ENCODE measurements at regions not wholly inside any gene's neighbourhood (a gene's known extent, or its start where the extent isn't known, plus 50 kb on each side); places are given as distances from the start of the nearest gene placed in this dataset.

DNA sequence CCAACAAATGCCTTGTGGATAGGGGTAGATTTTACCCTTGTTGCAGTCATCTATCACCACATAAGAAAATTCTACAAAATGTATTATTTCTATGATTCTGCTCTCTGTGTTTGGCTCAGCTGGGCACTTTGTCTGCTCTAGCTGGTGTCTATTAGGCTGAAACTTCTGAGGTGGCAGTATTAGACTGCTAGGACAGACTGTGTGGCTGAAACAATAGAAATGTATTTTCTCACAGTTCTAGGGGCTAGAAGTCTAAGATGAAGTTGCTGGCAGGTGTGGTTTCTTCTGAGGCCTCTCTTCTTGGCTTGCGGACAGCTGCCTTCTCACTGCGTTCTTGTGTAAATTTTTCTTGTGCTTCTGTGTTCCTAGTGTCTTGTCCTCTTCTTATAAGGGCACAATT is 1139.6 kb upstream of the LRRTM3 start:
- Histone ChIP-seq H3K79me2 (no peaks in the 10 kb centered on the region), H3K27me3 (no peaks in the 10 kb centered on the region), H3K9me3 (ENCODE audit: low read depth) (no peaks in the 10 kb centered on the region), H2AFZ (no peak overlapping the region), H3K4me2 (no peak overlapping the region), H3K9me2 (replicated peaks; ENCODE audit: insufficient read depth) (no peaks in the 10 kb centered on the region), H3K4me3 (no peak overlapping the region), H3K4me1 (ENCODE audit: insufficient read depth) (no peaks in the 10 kb centered on the region), H4K20me1 (ENCODE audit: insufficient read depth, poor library complexity, severe bottlenecking) (no peaks in the 10 kb centered on the region), H3K27ac (no peak overlapping the region), H3K36me3 (replicated peaks; ENCODE audit: insufficient read depth, low read depth) (no peaks in the 10 kb centered on the region)
- TF ChIP-seq EZH2phosphoT487 (IDR thresholded peaks at IDR 0.05; ENCODE audit: low read depth, severe bottlenecking, unreplicated experiment) = no peak
- TF ChIP-seq, protein P1, sequence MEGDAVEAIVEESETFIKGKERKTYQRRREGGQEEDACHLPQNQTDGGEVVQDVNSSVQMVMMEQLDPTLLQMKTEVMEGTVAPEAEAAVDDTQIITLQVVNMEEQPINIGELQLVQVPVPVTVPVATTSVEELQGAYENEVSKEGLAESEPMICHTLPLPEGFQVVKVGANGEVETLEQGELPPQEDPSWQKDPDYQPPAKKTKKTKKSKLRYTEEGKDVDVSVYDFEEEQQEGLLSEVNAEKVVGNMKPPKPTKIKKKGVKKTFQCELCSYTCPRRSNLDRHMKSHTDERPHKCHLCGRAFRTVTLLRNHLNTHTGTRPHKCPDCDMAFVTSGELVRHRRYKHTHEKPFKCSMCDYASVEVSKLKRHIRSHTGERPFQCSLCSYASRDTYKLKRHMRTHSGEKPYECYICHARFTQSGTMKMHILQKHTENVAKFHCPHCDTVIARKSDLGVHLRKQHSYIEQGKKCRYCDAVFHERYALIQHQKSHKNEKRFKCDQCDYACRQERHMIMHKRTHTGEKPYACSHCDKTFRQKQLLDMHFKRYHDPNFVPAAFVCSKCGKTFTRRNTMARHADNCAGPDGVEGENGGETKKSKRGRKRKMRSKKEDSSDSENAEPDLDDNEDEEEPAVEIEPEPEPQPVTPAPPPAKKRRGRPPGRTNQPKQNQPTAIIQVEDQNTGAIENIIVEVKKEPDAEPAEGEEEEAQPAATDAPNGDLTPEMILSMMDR (IDR thresholded peaks at IDR 0.05; ENCODE audit: poor library complexity) = no peak
- TF ChIP-seq EZH2 (IDR thresholded peaks at IDR 0.05; ENCODE audit: borderline replicate concordance) = no peak
- no peak for DNase-seq (ENCODE audit: low spot score)
- WGBS (ENCODE audit: low lambda C conversion rate, missing lambda C conversion rate) = 100% methylated on average over 2 of the region's 2 CpGs

DNA sequence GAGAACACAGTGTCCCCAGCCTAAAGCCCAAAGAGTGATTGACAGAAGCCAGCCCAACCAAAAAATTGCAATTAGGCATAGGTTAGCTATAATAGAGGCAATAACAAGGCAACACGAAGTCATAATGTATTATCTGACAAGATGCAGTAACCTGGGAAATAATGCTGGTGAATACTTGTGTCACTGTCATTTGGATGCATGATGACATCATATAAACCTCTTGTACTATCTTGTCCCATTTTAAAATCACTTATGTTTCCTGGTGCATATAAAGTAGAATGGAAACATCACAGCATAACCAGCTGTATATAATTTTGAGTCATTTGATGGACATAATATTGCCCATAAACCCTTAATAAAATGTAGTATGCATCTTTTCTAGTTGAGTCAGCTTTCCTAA is 1138.3 kb upstream of the LRRTM3 start:
- Histone ChIP-seq H3K9me2 (replicated peaks; ENCODE audit: insufficient read depth) (no peaks in the 10 kb centered on the region), H3K4me2 (no peak overlapping the region), H4K20me1 (ENCODE audit: insufficient read depth, poor library complexity, severe bottlenecking) (no peaks in the 10 kb centered on the region), H3K27me3 (no peaks in the 10 kb centered on the region), H3K79me2 (no peaks in the 10 kb centered on the region), H3K4me3 (no peak overlapping the region), H3K9me3 (ENCODE audit: low read depth) (no peaks in the 10 kb centered on the region), H2AFZ (no peak overlapping the region), H3K36me3 (replicated peaks; ENCODE audit: insufficient read depth, low read depth) (no peaks in the 10 kb centered on the region), H3K27ac (no peak overlapping the region), H3K4me1 (ENCODE audit: insufficient read depth) (no peaks in the 10 kb centered on the region)
- no peak for DNase-seq (ENCODE audit: low spot score)
- 71% methylated on average over 1 of the region's 1 CpG for WGBS (ENCODE audit: low lambda C conversion rate, missing lambda C conversion rate)
- TF ChIP-seq EZH2phosphoT487 (IDR thresholded peaks at IDR 0.05; ENCODE audit: low read depth, severe bottlenecking, unreplicated experiment) (no peak), EZH2 (IDR thresholded peaks at IDR 0.05; ENCODE audit: borderline replicate concordance) (no peak)
- TF ChIP-seq, protein P1 (IDR thresholded peaks at IDR 0.05; ENCODE audit: poor library complexity) = no peak

DNA sequence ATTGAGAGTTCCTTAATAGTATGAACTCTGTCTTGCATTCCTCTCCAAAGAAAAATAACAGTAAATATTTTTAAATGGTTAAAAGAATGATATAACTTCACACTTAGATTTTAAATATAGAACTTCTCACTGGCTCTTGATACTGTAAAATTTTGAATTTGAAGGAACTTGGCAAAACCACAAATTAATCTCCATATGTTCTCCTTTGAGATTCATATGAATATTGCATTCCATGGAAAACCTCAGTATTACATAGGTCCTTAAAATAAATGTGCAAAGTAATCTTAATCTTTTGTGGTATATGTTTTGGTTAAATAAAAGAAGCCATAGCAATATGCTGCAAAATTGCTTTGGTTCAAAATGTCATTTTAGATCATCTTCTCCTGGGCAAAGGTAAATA is 1137.6 kb upstream of the LRRTM3 start:
- H4K20me1 ChIP-seq (ENCODE audit: insufficient read depth, poor library complexity, severe bottlenecking) = no peaks in the 10 kb centered on the region
- no peak overlapping the region for H2AFZ ChIP-seq
- TF ChIP-seq EZH2 (IDR thresholded peaks at IDR 0.05; ENCODE audit: borderline replicate concordance) = no peak
- no peak for TF ChIP-seq EZH2phosphoT487 (IDR thresholded peaks at IDR 0.05; ENCODE audit: low read depth, severe bottlenecking, unreplicated experiment)
- TF ChIP-seq, protein P1 (IDR thresholded peaks at IDR 0.05; ENCODE audit: poor library complexity) = no peak
- H3K79me2 ChIP-seq = no peaks in the 10 kb centered on the region
- no peak overlapping the region for H3K4me2 ChIP-seq
- no peaks in the 10 kb centered on the region for H3K27me3 ChIP-seq
- no peaks in the 10 kb centered on the region for H3K9me2 ChIP-seq (replicated peaks; ENCODE audit: insufficient read depth)
- no peaks in the 10 kb centered on the region for H3K9me3 ChIP-seq (ENCODE audit: low read depth)
- H3K36me3 ChIP-seq (replicated peaks; ENCODE audit: insufficient read depth, low read depth) = no peaks in the 10 kb centered on the region
- H3K27ac ChIP-seq = no peak overlapping the region
- no peak overlapping the region for H3K4me3 ChIP-seq
- H3K4me1 ChIP-seq (ENCODE audit: insufficient read depth) = no peaks in the 10 kb centered on the region
- DNase-seq (ENCODE audit: low spot score) = no peak

DNA sequence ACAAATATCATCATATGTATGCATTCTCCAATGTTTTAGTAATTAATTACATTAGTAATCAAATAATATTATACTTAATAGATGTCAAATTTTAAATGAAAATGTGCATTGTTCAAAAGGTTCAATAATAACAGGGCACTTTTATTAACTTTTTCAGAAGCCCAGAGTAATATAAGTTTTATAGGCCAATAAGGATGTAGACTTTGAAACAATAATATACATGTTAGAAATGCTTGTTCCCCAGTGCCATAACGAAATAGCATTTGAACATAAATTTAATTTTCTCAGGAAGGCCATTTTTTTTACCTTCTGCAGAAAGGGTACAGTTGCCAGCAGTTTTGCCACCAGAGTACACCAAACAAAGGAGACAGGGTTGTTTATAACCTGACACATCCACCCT is 1133.9 kb upstream of the LRRTM3 start:
- Histone ChIP-seq H3K4me2 (no peak overlapping the region), H3K27ac (no peak overlapping the region), H3K4me3 (no peak overlapping the region), H3K27me3 (no peaks in the 10 kb centered on the region), H3K79me2 (no peaks in the 10 kb centered on the region), H2AFZ (no peak overlapping the region), H4K20me1 (ENCODE audit: insufficient read depth, poor library complexity, severe bottlenecking) (no peaks in the 10 kb centered on the region), H3K9me2 (replicated peaks; ENCODE audit: insufficient read depth) (no peaks in the 10 kb centered on the region), H3K36me3 (replicated peaks; ENCODE audit: insufficient read depth, low read depth) (no peaks in the 10 kb centered on the region), H3K4me1 (ENCODE audit: insufficient read depth) (peaks cover 2% of the 10 kb centered on the region), H3K9me3 (ENCODE audit: low read depth) (no peaks in the 10 kb centered on the region)
- no peak for TF ChIP-seq EZH2 (IDR thresholded peaks at IDR 0.05; ENCODE audit: borderline replicate concordance)
- TF ChIP-seq EZH2phosphoT487 (IDR thresholded peaks at IDR 0.05; ENCODE audit: low read depth, severe bottlenecking, unreplicated experiment) = no peak
- TF ChIP-seq, protein P1 (IDR thresholded peaks at IDR 0.05; ENCODE audit: poor library complexity) = no peak
- DNase-seq (ENCODE audit: low spot score) = no peak
- 83% methylated on average over 1 of the region's 1 CpG for WGBS (ENCODE audit: low lambda C conversion rate, missing lambda C conversion rate)

Data from hepatocyte (in vitro differentiated cells).